ENCODE measurements at regions not wholly inside any gene's neighbourhood (a gene's known extent, or its start where the extent isn't known, plus 50 kb on each side); places are given as distances from the start of the nearest gene placed in this dataset.

GRCh38 chr3:104920512-104920911, 446.2 kb upstream of the ALCAM start:
- TF ChIP-seq CTCF (IDR thresholded peaks at IDR 0.05) (no peak), POLR2A (IDR thresholded peaks at IDR 0.05) (no peak)
